ENCODE measurements at regions not wholly inside any gene's neighbourhood (a gene's known extent, or its start where the extent isn't known, plus 50 kb on each side); places are given as distances from the start of the nearest gene placed in this dataset.

- TF ChIP-seq CTCF (IDR thresholded peaks at IDR 0.05; ENCODE audit: insufficient read depth, low read length, poor library complexity, severe bottlenecking) (no peak), EZH2phosphoT487 (conservative IDR thresholded peaks at IDR 0.05; ENCODE audit: low read length) (no peak)
Observed at GRCh38 chr16:80077696-80078095, 463.1 kb upstream of the DYNLRB2 start.

Data from SU-DHL-6 (cell line).